Epithelial cell of esophagus (primary cell): ENCODE measurements at regions not wholly inside any gene's neighbourhood (a gene's known extent, or its start where the extent isn't known, plus 50 kb on each side); places are given as distances from the start of the nearest gene placed in this dataset.
A peak's percentile ranks its signal among the peaks of the same experiment; 100 is the strongest.

ENCODE experiments used
- DNase-seq: peaks from one replicate; pipeline ENCODE4 v3.0.0; 2010; ENCODE audit warnings: low read depth
- H3K4me3 ChIP-seq: 2 replicates; pipeline ENCODE4 v1.5.1; 2011; ENCODE audit warnings: mild to moderate bottlenecking, low read length, control low read depth
- CTCF ChIP-seq: IDR thresholded peaks from 2 replicates; pipeline ENCODE4 v1.5.1; 2011; ENCODE audit warnings: low read depth, mild to moderate bottlenecking, low read length, control low read depth, inconsistent platforms; ENCODE audit not compliant: insufficient read depth; ENCODE audit errors: missing control alignments

- no peak for TF ChIP-seq CTCF
- no peak overlapping the region for H3K4me3 ChIP-seq
- DNase-seq = no peak
Observed at GRCh38 chr6:166752928-166753721, 126.1 kb upstream of the RPS6KA2 start.

GRCh38 chr6:166752097-166752496 lies 125.0 kb upstream of the RPS6KA2 start:
- H3K4me3 ChIP-seq = no peak overlapping the region
- TF ChIP-seq CTCF = no peak
- DNase-seq = no peak

GRCh38 chr6:166751051-166751595 lies 124.1 kb upstream of the RPS6KA2 start:
- TF ChIP-seq CTCF = no peak
- no peak overlapping the region for H3K4me3 ChIP-seq
- DNase-seq = no peak

GRCh38 chr6:166750108-166750793 lies 123.2 kb upstream of the RPS6KA2 start:
- H3K4me3 ChIP-seq = no peak overlapping the region
- DNase-seq = peak; percentile 42
- TF ChIP-seq CTCF = no peak

- H3K4me3 ChIP-seq = no peak overlapping the region
- no peak for TF ChIP-seq CTCF
- DNase-seq = no peak
Observed at GRCh38 chr6:166749666-166750065, 122.6 kb upstream of the RPS6KA2 start.

GRCh38 chr6:166747644-166748595 lies 120.9 kb upstream of the RPS6KA2 start:
- H3K4me3 ChIP-seq = no peak overlapping the region
- no peak for DNase-seq
- TF ChIP-seq CTCF = no peak
